Tibial artery (tissue), 4 donors: ENCODE measurements at regions not wholly inside any gene's neighbourhood (a gene's known extent, or its start where the extent isn't known, plus 50 kb on each side); places are given as distances from the start of the nearest gene placed in this dataset.

Experiments
- DNase-seq, 2 donors: peaks; one replicate each; pipeline ENCODE4 v3.0.0-alpha.2; 2019
- H3K27ac ChIP-seq, 2 donors: fragments of 200-600 bp; sonication (generic) in 1 of 2; 1 replicate in 1 of 2; 2 replicates in 1 of 2; pipeline ENCODE4 v1.5.1; 2018 to 2019; ENCODE audit warnings: mild to moderate bottlenecking in 1 of 2
- H3K27me3 ChIP-seq, 2 donors: fragments of 200-600 bp; sonication (generic) in 1 of 2; one replicate each; pipeline versions ENCODE4 v1.5.1 to v1.6.0; 2016 to 2019
- H3K36me3 ChIP-seq, 3 donors: fragments of 200-600 bp; sonication (generic) in 2 of 3; one replicate each; pipeline ENCODE4 v1.5.1; 2016 to 2019; ENCODE audit warnings: mild to moderate bottlenecking in 2 of 3
- H3K4me1 ChIP-seq, 4 donors: fragments of 200-600 bp; sonication (generic) in 2 of 4; 1 replicate in 3 of 4; 2 replicates in 1 of 4; pipeline ENCODE4 v1.5.1; 2016 to 2019
- H3K4me3 ChIP-seq, 2 donors: fragments of 200-600 bp; sonication (generic) in 1 of 2; 1 replicate in 1 of 2; 2 replicates in 1 of 2; pipeline ENCODE4 v1.5.1; 2018 to 2019; ENCODE audit warnings: mild to moderate bottlenecking in 2 of 2
- H3K9me3 ChIP-seq, 3 donors: fragments of 200-600 bp; sonication (generic) in 1 of 3; one replicate each; pipeline ENCODE4 v1.5.1; 2016 to 2019
- CTCF ChIP-seq, 2 experiments: fragments of 200-600 bp in 1 of 2; fragments of 450-650 bp in 1 of 2; IDR thresholded peaks; one replicate each; pipeline ENCODE4 v1.5.1; 2017 to 2019; ENCODE audit warnings: antibody characterized with exemption in 2 of 2, mild to moderate bottlenecking in 1 of 2, moderate library complexity in 1 of 2
- intact Hi-C: fragments of 100-400 bp; cut with DNase I; formaldehyde crosslinking; loops from one replicate; pipeline ENCODE4 v1.15.0; 2023; ENCODE audit warnings: low total_unique reads

GRCh38 chr7:81195033-81195432 is 276.2 kb upstream of the SEMA3C start:
- Histone ChIP-seq H3K4me1 (peaks cover 0 to 17% (median 8%) of the 10 kb centered on the region in 4 donors), H3K9me3 (no peaks in the 10 kb centered on the region), H3K27ac (no peak overlapping the region), H3K27me3 (no peaks in the 10 kb centered on the region), H3K4me3 (no peak overlapping the region), H3K36me3 (no peaks in the 10 kb centered on the region)
- TF ChIP-seq CTCF (IDR thresholded peaks at IDR 0.05): no peak
- DNase-seq: no peak
- intact Hi-C loops: no loop called here

GRCh38 chr7:81190997-81191768 is 272.3 kb upstream of the SEMA3C start:
- intact Hi-C loops: no loop called here
- H3K27me3 ChIP-seq: no peaks in the 10 kb centered on the region
- no peak overlapping the region for H3K4me3 ChIP-seq
- peaks cover 0 to 17% (median 8%) of the 10 kb centered on the region in 4 donors for H3K4me1 ChIP-seq
- no peaks in the 10 kb centered on the region for H3K9me3 ChIP-seq
- H3K27ac ChIP-seq: peak overlapping the region; percentile 6 to 42
- no peaks in the 10 kb centered on the region for H3K36me3 ChIP-seq
- DNase-seq: no peak
- TF ChIP-seq CTCF (IDR thresholded peaks at IDR 0.05): no peak

DNA sequence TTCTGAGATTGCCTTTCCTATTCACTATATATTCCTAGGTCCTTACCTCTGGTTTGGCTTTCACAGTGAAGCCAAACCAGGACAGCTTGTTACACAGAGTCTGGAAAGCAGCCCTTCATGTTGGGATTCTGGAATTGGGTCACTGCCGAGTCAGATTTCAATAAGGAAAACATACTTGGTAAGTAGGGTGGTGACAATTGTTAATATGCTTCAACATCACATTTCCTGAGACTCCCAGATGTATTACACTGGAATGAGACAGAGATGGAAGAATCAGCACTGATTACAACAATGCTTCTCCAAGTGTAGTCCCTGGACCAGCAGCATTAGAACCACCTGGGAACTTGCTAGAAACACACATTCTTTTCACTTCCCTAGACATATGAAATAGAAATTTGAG is 268.9 kb upstream of the SEMA3C start:
- no peaks in the 10 kb centered on the region for H3K36me3 ChIP-seq
- H3K4me3 ChIP-seq: no peak overlapping the region
- peaks cover 0 to 17% (median 8%) of the 10 kb centered on the region in 4 donors for H3K4me1 ChIP-seq
- TF ChIP-seq CTCF (IDR thresholded peaks at IDR 0.05): no peak
- DNase-seq: no peak
- no peak overlapping the region for H3K27ac ChIP-seq
- H3K27me3 ChIP-seq: no peaks in the 10 kb centered on the region
- no peaks in the 10 kb centered on the region for H3K9me3 ChIP-seq
- intact Hi-C loops: no loop called here

GRCh38 chr7:81186691-81187090 is 267.8 kb upstream of the SEMA3C start:
- Histone ChIP-seq H3K4me1 (peaks cover 0 to 14% (median 7%) of the 10 kb centered on the region in 4 donors), H3K36me3 (no peaks in the 10 kb centered on the region), H3K27ac (no peak overlapping the region), H3K27me3 (no peaks in the 10 kb centered on the region), H3K9me3 (no peaks in the 10 kb centered on the region), H3K4me3 (no peak overlapping the region)
- TF ChIP-seq CTCF (IDR thresholded peaks at IDR 0.05): no peak
- intact Hi-C loops: no loop called here
- DNase-seq: no peak

- no peak for TF ChIP-seq CTCF (IDR thresholded peaks at IDR 0.05)
- Histone ChIP-seq H3K9me3 (no peaks in the 10 kb centered on the region), H3K36me3 (no peaks in the 10 kb centered on the region), H3K4me1 (no peaks in the 10 kb centered on the region), H3K4me3 (no peak overlapping the region), H3K27me3 (no peaks in the 10 kb centered on the region), H3K27ac (no peak overlapping the region)
- intact Hi-C loops: no loop called here
- no peak for DNase-seq
These were observed 266.2 kb upstream of the SEMA3C start for GRCh38 chr7:81185072-81185471.
